GM21381 (cell line): ENCODE measurements at regions not wholly inside any gene's neighbourhood (a gene's known extent, or its start where the extent isn't known, plus 50 kb on each side); places are given as distances from the start of the nearest gene placed in this dataset.

Experiments
- ATAC-seq: cut with Tn5 transposase; IDR thresholded peaks from one replicate; pipeline ENCODE4 v1.9.1; 2021; ENCODE audit warnings: mild to moderate bottlenecking, moderate library complexity; ENCODE audit not compliant: unreplicated experiment

DNA sequence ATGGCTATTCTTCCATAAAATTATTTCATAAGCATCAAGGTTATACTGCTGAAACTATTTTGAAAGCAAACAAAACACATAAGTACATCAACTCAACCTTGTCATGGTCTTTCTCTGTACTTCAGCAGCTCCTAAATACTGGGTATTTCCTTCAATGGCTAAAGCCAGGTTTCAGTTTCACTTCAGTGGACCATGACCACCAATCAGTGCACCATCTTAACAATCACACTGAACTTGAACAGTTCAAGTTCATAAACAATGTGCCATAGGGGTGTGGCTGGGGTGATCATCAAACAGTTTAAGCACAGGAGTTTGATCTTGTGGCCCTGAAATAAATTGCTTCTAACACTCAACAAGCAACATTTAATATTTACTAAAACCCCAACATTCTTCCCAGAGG lies 124.1 kb upstream of the FIGN start:
- ATAC-seq, result no peak

DNA sequence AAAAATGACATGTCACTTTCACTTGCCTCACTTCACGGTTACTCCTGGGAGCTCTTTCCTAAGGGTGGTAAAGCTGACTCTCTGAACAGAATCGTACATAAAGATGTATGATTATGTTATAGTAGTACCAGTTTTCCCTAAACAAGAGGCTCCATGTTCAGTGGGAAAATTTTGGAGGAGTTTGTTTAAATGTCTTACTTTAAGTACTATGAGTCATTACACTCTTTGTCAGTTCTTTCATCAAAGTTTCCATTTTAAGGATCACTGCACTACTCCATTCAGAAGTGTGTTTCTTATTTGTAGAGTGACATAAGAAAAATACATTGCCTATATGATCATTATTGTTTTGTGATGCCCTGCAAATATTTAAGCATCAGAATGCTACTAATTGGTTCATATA lies 121.1 kb upstream of the FIGN start:
- ATAC-seq, result no peak

DNA sequence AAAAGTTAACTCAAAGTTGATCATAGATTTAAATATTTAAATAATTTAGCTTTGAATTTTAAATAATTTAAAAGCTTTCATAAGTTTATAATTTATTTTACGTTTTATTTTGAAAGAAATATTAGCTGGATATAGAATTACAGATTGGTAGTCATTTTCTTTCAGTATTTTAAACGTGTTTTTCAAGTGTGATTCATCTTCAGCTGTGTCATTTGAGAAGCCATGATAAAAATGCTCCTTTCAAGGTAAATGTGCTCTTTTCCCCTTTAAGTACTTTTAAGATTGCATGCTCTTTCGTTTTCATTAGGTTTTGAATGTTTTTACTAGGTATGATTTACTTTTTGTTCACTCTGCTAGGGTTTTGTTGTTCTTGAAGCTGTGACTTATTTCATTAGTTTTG lies 116.8 kb upstream of the FIGN start:
- no peak for ATAC-seq

DNA sequence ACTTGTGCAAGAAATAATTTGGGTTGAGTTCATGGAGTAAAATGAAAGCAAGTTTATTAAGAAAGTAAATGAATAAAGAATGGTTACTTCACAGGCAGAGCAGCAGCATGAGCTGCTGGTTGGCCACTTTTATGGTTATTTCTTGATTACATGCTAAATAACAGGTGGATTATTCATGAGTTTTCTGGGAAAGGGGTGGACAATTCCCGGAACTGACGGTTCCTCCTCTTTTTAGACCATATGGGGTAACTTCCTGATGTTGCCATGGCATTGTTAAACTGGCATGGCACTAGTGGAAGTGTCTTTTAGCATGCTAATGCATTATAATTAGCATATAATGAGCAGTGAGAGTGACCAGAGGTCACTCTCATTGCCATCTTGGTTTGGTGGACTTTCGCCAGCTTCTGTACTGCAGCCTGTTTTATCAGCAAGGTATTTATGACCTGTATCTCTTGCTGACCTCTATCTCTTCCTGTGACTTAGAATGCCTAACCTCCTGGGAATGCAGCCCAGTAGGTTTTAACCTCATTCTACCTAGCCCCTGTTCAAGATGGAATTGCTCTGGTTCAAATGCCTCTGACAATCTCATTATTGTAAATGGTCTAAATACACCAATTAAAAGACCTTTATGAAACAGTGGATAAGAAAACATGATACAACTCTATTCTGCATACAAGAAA lies 114.1 kb upstream of the FIGN start:
- no peak for ATAC-seq

DNA sequence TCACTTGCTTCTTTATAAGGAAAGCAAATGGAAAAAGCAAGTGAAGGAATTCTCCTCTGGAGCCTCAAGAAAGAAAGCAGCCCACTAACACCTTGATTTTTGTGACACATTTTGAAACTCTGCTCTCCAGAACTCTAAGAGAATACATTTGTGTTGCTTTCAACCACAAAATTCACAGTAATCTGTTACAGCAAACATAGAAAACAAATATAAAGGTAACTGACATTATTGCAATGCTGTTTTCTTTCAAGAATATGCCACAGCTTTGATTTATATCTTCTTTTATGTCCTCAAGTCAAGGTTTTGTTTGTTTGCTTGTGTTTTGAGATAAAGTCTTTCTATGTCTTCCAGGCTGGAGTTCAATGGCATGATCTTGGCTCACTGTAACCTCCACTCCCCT lies 103.1 kb upstream of the FIGN start:
- ATAC-seq, result no peak

DNA sequence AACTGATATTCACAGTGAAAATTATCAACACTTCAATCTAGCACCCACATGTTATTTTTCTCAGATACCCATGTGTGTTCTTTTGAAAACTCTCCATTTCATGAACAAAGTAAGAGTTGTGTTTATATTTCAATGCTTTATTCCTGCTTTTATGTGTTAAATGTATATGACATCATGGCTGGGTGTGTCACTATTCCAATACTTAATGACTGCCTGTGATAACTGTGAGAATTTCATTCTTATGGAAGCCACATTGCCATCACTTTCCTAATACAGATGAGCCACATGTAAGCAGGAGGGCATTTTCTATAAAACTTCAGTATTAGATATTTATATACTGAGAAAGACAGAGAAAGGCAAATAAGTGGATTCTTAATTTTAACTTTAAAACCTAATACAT lies 100.4 kb upstream of the FIGN start:
- ATAC-seq, result no peak

DNA sequence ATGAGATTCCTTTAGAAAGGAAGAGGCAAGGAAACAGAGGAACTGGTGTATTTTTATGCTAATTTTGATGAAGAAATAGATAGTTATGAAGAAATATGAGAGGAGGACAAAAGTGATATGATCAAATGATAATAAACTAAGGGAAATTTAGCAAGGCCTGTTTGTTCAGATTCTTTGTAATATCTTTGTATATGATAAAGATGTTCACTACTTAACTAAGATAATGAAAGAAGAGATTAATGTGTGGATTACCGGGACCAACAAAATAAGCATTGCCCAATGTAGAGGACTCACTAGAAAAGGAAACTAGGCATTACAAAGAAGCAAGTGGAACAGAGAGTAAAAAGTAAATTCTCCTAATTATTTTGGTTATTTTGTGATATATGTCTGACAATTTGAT lies 99.0 kb upstream of the FIGN start:
- ATAC-seq, result no peak

DNA sequence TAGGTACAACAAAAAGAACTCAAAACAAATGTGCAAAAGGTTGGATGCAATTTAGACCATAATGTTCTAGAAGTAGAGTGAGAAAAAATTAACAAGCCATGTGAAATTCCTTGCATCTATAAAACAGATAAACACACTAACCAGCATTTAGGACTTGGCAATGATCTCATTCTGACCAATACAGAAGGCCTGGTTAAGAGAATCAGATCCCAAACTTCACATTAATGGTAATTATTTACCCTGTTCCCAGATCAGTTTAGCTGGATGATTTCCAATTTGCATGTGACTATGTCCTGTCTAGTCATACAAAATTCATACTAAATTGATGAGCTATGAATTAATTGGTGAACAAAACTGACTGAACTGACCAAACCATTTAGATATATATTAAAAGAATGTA lies 98.4 kb upstream of the FIGN start:
- no peak for ATAC-seq

DNA sequence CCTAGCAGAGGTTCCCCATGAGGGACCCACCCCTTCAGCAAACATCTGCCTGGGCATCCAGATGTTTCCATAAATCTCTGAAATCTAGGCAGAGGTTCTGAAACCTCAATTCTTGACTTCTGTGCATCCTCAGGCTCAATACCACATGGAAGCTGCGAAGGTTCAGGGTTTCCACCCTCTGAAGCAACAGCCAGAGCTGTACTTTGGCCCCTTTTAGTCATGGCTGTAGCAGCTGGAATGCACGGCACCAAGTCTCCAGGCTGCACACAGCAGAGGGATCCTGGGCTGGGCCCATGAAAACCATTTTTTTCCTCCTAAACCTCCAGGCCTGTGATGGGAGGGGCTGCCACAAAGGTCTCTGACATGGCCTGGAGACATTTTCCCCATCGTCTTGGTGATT lies 93.0 kb upstream of the FIGN start:
- no peak for ATAC-seq

DNA sequence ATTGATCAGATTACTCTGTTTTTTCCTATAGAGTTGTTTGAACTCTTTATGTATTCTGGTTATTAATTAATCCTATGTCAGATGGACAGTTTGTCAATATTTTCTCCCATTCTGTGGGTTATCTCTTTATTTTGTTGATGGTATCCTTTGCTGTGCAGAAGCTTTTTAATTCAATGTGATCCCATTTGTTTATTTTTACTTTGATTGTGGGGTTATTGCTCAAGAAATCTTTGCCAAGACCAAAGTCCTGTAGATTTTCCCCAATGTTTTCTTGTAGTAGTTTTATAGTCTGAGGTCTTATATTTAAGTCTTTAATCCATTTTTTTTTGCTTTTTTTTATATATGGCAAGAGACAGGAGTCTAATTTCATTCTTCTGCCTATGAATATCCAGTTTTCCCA lies 86.2 kb upstream of the FIGN start:
- no peak for ATAC-seq

DNA sequence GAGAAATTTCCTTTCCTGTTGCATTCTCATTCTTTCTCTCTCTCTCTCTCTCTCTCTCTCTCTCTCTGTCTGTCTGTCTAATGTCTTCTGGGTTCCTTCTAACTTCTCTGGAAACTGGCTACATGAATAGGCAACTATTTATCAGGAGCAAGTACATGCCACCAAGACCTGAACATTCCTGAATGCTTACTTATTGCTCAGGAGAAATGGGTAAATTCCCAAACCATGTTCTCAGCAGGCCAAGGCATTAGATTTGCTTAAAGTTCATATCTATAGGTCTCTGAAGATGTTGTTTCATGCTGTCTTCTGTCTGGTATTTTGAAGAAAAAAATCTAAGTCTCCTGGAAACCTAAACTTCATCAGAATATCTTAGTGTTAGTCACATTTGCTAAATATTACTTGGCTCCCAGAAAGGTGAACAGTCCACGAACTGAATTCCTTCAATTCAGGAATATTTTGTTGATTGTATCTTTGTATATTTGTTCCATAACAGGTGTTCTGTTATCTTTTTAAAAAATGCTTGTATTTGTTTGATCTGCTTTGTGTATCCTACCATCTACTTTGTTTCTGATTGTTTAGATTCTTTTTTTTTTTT lies 77.2 kb upstream of the FIGN start:
- ATAC-seq, result no peak

DNA sequence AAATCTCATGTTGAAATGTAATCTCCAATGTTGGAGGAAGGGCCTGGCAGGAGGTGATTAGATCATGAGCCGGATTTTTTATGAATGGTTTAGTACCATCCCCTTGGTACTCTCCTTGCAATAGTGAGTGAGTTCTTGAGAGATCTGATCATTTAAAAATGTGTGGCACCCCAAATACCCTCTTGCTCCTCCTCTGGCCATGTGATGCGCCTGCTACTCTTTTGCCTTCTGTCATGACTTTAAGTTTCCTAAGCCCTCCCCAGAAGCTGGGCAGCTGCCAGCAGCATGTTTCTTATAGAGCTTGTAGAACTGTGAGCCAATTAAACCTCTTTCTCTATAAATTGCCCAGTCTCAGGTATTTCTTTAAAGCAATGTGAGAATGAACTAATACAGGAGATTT lies 72.6 kb upstream of the FIGN start:
- ATAC-seq, result no peak

DNA sequence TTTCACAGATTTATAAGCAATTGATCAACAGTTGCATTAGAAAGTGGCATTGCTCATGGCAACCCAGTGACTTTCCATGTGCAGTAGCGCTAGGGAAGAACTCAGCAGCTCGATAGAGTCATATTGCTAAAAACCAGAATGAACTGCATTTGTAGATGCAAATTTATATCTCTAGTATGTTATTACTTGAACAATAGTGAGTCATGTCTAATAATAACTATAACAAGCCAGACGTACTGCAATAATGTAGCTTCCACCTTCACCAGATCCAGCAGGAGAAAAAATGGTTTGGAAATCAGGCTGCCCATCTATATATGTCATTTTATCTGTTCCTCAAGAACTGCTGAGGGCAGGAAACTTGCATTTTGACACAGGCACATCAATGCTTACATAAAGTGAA lies 66.5 kb upstream of the FIGN start:
- no peak for ATAC-seq

DNA sequence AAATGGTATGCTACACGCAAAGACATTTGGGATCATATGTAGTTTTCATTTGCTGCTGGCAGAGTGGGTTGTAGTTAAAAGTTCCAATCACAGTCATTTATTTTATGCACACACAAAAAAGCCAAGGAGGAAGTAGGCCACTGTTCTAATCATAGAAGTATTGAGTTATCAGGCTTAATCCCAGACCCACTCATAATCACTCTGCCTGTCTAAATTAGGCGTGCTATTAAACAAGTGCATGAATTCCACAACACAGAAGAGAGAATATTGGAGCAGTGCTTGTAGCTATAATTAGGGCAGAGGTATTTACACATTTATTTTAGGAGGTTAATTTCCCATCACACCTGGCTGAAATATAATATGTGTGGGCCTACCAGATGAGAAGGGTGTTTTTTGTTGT lies 65.7 kb upstream of the FIGN start:
- ATAC-seq, result no peak

DNA sequence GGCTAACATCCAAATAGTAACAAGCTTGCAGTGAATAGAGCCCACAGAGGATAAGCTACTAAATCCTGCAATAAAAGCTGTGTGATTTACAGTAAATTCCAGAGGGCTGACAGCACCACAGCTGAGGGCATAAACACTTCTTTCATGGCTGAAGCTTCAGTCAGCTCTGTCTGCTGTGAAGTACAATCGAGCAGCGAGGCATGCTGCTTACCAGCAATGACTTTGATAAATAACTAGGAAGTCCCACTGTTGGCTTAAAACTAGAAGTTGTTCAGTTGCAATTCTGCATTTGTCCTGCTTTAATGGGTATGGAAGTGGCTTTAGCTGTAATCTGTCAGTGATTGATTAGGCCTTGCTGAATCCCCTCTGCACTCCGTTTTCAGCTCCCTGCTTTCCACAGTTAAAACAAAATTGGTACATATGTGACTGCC lies 65.2 kb upstream of the FIGN start:
- ATAC-seq, result no peak

DNA sequence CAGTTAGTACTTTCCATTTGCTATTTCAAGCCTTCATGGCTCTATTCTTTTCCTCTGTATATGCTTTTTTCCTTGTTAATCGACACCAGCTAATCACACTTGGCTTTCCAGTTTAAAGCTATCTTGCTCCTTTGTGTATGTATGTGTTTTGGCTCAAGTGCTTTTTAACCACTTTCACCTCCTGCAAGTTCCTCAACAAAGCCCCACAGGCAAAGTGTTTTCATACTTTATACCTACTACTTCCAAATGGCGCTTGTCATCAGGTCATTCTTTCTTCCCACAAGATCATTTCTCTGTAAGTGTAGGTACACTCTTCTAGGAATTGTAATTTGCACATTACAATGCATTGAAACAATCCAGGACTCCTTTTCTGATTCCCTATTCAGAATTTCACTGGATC lies 64.0 kb upstream of the FIGN start:
- no peak for ATAC-seq

DNA sequence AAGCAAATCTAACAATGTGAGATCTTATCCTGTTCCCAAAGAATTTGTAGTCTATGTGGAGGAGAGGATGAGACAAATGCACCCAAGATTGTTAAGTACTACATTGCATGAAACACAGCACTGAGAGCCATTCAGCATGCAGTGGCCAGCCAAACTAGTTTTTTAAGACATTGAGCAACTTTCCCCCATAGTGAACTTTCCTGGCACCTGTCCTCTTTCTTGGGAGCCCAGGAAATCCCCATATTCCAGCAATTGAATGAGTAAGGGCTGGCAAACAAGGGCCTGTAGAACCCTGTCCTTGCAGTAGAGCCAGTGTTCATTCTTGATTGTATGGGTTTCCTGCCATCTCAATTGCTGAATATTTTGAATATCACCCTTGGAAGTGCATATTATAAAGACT lies 58.8 kb upstream of the FIGN start:
- no peak for ATAC-seq
